CD4-positive, alpha-beta T cell treated with Interleukin-17A for 1 hour (primary cell): ENCODE measurements at regions not wholly inside any gene's neighbourhood (a gene's known extent, or its start where the extent isn't known, plus 50 kb on each side); places are given as distances from the start of the nearest gene placed in this dataset.

Experiments used
- DNase-seq: peaks from one replicate; pipeline ENCODE4 v3.0.0-alpha.2; 2020

DNA sequence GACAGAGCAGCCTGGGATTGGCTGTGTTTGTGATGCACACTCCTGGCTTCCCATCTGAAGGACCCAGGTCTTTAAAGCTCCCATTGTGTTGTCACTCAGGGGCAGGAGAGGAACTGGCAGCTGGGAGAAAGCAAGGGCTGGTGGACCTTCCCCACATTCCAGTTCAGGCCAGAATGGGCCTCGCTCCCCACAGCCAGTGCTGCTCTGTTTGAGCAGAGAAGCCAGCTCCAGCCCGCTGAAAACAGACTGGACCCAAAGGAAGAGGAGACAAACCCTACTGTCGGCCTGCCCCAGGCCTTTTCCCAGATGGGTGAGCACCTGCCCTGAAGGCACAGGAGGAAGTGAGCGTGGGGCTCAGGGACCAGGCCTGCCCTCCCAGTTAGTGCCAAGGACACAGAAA is 499.4 kb downstream of the NPHP4 start:
- no peak for DNase-seq

DNA sequence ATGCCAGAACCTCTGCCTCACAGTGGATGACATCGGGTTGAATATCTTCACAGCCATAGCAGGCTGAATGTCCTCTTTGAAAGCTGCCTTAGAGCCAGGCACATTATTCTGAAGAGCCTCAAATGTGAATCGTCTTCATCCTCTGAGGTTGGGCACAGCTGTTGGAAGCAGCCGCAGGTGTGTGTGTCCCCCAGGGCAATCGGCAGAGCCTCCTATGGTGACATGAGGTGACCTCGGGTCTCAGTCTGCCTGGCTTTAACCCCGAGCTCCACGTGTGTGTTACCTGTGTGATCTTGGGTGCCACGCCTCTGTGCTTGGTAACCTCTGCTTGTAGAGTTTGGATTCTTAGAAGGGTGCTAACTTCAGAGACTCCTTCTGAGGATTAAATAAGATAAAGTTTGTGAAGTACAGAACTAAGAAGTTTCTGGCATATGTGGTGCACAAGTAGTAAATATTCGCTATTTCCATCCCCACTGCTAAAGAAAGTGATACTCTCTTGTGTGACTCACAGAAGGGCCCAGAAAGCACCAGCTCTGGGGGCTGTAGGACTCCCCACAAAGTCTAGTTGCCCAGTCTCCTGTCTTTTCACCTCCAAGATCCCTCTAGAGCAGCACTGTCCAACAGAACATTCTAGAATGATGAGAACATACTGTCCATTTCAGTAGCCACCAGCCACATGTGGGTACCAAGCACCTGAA is 500.9 kb downstream of the NPHP4 start:
- DNase-seq = no peak

DNA sequence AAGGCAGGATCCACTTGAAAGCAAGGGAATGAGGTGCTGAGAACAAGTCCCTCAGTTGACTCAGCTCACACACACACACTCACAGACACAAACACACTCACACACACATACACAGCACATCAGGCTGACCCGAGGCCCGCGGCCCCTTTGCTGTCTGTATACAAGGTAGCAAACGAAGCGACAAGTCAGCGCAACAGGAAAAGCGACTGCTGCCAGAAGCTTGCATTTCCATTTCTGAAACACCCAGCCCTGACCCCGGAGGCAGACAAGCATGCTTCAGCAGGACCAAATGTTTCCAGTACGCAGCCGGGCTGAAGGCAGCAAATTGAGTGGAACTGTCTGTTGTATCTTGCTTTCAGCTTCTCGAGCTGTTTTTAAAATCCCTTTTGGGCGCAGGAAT is 501.6 kb downstream of the NPHP4 start:
- DNase-seq = no peak

DNA sequence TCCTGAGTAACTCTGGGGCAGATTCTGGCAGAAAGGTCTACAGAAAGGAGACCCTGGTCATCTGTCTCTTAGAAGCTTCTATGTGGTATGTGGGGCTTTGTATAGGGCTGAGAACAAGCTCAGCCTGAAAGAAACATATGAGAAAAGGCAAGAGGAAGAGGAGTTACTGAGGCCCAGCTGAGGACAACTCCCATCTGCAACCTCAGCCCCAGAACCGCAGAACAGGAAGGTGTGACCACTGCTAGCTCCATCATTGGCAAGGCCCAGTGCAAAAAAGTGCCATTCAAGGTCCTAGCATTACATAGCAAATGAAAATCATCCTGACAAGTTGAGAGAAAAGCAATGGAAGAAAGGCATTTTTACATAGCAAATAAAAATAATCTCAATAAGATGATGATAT is 503.8 kb downstream of the NPHP4 start:
- no peak for DNase-seq

DNA sequence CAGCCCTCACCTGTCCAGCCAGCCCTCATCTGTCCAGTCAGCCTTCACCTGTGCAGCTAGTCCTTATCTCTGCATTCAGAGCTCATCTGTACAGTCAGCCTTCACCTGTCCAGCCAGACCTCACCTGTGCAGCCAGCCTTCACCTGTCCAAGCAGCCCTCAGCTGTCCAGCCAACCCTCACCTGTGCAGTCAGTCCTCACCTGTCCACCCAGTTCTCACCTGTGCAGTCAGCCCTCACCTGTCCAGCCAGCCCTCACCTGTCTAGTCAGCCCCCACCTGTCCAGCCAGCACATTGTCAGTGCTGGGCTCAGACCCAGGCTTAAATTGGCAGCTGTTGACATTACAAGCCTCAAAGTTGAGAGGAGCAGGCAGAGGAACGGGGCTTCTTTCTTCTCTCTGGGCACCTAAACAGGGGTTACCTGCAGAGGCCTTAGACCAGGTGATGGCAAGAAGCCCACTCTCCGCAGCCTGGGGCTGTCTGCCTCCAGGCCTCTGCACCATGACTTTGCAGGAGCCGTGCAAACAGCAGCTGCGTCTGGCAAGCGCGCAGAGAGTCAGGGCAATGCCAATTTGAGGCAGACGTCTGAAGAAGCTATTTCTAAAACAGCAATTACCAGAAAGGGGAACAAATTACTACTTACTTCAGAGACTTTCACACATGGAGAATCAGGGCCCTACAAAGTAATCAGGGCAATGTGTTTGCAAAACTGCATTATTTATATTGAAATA is 506.1 kb downstream of the NPHP4 start:
- no peak for DNase-seq

DNA sequence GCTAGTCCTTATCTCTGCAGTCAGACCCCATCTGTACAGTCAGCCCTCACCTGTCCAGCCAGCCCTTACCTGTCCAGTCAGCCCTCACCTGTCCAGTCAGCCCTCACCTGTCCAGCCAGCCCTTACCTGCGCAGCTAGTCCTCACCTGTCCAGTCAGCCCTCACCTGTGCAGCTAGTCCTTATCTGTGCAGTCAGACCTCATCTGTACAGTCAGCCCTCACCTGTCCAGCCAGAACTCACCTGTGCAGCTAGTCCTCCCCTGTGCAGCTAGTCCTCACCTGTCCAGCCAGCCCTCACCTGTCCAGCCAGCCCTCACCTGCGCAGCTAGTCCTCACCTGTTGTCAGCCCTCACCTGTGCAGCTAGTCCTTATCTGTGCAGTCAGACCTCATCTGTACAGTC is 506.8 kb downstream of the NPHP4 start:
- DNase-seq = no peak

DNA sequence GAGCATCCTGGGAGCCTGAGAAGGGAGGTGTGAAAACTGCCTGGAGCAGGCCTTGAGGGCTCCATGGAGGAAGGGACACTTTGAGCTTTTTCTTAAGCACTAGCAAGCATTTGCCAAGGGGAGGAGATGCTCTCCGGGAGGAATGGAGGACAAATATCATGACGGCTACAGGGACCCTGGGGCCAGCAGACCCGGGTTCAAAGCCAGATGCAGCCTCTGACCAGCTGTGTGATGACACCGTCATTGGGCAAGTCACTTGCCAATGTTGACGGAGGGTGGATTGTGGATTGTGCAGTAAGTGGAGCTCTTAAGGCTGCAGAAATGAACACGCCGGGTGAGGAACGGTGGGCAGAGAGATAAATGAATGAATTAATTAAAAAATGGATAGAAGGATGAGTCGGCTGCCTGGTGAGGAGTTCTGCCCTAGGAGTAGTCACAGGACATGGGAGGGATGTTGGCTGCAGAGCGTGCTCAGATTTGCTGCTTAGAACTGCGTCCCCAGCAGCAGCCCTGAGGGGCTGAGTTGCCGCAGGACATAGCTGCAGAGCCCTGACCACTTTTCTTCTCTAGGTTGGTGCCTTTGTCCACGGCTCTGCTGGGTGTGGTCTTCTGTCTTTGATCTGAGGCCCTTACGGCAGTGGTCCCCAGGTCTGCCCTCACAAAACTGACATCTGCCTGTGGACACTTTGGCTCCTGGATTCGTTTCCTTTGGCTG is 507.6 kb downstream of the NPHP4 start:
- DNase-seq = no peak

DNA sequence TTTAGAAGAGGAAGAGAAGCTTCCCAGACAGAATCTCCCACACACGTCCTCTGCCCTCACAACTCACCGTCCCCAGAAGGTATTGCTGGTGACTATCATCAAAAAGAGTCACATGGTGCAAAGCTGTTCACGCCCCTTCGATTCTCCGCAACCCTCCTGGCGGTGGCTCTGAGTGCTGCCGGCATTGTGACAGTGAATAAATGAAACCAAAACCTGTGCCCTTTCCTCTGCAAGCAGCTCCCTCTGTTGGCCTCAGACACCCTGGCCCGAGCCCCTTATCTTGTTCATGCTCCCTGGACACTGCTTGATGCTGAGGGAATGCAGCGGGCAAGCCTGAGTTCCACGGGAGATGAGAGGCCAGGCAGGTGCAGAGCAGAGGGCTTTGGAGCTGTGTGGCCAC is 510.3 kb downstream of the NPHP4 start:
- peak; percentile 68 for DNase-seq

DNA sequence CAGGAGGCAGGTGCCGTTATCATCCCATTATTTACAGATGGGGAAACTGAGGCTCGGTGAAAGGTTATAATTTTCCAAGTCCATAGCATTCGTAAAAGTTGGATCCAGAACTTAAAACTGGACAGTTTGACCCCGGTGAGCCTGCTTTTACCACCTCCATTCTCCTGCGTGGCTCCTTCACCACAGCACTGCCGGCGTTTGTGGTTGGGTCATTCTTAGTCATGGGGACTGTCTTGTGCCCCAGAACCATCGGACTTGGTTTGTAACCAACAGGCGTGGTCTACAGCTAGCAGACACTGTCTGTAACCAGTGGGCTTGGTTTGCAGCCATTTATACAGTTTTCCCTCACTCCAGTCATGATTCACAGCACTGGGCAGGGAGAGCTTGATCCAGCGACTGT is 511.3 kb downstream of the NPHP4 start:
- DNase-seq = no peak

DNA sequence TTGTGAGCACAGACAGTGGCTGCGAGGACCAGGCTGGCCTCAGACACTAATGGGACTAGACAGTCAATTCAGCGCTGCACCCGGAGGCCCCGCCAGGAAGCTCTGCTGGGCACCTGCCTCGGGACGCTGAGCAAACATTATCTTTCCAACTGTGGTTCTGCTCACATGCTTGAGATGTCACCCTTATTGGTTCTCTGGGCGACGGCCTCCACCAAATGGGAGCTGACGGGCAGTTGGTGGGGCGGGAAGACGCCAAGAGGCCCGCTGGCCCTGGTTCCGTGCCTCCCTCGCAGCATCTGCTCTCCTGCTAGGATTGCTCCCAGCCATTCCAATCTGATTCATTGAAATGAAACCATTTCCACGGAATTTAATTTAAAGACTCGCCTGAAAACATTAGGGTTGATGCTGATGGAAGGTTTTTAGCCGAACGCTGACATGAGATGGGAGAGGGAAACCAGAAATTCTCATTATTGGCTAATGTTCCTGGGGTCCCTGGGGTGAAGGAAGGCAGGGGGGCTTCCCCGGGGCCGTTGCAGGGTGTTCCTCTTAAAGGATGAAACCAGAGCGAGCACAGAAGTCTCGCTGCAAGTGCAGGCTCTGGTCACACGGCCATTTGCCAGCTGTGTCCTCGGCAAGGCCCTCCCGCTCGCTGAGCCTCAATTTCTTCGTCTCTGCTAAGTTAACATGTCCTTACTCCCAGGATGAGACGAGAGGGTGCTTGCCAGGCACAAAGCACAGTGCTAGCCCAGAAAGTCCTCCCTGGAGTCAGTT is 512.2 kb downstream of the NPHP4 start:
- DNase-seq = no peak

DNA sequence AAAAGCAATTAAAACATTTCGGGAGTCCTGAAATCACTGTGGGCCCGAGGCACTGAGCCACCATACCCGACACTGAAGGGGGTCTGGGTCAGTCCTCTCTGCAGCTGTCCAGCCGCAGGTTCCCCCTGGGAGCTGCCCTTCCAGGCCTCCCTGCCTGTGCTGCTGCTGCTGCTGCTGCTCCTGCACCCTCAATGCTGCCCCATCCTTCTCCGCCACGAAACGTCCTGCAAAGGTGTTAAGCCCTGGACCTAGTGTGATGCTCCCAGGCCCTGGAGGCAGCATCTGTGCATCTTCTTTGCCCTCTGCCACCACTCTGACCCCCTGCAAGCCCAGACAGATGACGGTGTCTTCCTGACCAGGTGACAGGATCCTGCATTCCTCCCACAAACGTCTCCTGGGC is 513.3 kb downstream of the NPHP4 start:
- DNase-seq = no peak

DNA sequence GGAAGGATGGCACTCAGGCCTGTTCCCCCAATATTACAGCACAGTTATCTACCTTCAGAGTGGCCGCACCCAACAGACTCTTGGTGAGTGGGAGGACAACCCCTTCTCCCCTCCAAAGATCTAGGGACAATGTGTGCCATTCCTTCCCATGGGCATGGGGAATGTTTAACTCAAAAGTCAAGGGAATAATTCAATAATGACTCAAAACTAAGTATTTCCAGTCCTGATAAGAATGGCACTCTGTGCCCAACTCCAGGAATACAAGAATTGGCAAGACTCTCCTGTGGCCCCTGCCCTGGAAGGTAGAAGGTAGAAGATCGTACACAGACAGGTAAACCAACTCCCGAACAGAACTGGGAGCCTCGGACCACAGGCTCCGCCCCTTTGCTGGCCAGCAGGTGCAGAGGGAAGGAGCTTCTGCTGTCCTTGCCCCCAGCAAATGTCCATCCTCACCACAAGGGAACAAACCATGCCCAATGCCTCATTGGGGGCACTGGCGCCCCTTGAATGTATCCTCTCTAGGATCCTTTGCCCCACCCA is 514.0 kb downstream of the NPHP4 start:
- no peak for DNase-seq

DNA sequence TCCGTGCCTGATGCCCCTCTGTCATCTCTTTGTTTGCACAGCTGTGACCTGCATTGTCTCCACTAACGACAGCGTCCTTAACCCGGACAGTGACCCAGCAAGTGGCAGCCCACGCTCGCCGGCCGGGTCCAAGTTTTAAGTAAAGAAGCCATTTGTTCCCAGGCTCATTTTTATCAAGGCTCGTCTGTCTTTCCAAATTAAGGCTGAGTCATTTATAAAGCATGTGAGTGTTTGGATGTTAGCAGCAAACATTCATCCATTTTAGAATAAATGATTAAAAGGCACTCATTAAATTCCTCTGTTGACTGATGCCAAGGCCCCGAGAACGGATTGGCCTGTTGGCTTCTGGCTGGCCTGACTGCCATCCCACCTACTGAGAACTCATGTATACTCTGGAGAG is 514.5 kb downstream of the NPHP4 start:
- no peak for DNase-seq

DNA sequence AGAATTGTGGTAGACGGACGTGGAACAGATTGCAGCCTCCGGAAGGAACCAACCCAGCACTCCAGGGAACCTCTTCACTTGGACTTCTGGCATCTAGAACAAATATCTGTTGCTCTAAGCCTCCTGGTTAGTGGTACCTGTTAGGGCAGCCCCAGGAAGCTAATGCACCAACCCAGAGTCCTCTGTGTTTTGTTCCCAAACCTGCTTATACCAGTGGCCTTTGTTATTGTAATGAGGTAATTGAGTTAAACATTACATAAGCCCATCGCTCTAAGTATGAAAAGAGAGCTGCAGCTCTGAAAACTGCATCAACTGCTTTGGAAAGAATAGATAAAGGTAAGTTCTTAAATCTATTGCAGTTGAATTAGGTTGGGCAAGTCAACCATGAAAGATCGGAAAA is 516.7 kb downstream of the NPHP4 start:
- no peak for DNase-seq

DNA sequence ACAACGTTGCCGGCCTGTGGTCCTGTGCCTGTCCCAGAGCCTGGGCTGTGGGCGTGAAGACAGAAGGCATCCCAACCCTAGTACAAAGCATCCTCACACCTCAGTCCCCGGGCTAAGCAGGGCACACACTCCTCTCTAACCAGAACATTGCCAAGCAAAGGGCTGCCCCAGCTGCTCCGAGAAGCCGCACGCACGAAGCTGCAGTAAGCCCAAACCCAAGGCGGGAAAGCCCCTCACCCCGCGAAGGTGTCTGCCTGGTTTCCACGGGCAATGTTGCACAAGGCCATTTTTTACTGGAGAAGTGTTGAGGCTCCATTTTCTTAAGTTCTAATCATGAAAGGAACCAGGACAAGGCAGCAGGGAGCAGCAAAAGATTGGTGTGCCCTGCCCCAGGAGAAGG is 519.0 kb downstream of the NPHP4 start:
- no peak for DNase-seq

DNA sequence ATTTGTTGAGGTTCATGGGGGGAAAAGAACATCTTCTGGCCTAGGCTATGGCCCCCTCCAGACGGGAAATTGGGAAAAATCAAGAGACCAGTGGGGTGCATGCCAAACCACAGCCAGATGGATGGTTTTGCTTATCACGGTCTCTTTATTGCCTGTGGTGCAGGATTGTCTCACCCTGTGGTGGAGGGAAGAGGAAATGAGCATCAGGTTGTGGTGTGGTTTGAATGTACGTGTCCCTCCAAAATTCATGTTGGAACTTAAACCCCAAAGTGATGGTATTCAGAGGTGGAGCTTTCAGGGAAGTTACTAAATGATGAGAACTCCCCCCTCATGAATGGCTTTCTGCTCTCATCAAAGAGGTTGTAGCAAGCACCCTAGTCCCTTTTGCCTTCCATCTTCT is 525.7 kb downstream of the NPHP4 start:
- no peak for DNase-seq

DNA sequence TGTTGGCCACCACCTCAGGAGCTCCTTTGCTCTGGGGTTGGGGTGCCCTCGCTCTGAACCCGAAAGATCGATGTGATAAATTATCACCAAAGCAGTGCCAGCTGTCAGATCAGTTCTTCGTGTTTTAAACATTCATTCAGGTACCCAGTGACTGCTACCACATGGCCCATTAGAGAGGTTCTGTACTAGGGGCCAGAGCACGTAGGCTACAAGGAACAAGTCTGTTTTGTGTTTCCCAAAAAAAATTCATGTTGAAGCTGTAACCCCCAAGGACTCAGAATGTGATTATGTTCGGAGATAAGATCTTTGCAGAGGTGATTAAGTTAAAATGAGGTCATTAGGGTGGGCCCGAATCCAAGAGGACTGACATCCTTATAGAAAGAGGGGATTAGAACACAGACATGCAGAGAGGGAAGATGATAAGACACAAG is 526.9 kb downstream of the NPHP4 start:
- no peak for DNase-seq

DNA sequence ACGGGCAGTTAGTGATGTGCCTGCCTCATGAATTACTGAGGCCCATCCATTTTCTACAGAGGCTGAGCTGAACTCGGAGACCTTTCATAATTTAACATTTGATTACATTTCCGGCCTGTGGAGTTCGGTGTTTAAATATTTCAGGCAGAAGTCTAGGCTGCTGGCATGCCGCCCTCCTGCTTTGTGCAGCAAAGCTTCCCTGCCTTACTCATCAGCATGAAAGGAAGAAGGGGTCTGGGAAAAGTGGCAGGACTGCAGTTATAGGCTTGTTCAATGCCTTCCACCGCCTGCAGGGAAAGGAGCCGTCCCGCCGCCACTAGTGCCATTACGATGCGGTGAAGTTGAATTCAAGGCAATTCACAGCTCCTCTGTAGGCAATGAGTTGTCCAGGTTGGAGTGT is 527.9 kb downstream of the NPHP4 start:
- DNase-seq = no peak

DNA sequence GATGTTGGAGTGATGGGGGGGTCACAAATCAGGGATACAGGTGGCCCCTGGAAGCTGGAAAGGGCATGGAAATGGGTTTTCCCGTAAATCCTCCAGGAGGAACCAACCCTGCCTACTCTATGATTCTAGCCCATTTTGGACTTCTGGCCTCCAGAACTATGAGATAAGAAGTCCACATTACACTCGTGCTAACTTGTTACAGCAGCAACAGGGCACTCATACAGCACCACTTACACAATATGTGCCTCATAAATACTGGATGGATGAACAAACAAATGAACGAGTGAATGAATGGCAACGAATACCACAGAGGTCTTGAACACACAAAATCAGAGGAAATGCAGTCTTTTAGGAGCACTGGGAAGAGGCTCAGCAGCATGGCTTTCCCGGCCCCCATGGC is 531.3 kb downstream of the NPHP4 start:
- no peak for DNase-seq

DNA sequence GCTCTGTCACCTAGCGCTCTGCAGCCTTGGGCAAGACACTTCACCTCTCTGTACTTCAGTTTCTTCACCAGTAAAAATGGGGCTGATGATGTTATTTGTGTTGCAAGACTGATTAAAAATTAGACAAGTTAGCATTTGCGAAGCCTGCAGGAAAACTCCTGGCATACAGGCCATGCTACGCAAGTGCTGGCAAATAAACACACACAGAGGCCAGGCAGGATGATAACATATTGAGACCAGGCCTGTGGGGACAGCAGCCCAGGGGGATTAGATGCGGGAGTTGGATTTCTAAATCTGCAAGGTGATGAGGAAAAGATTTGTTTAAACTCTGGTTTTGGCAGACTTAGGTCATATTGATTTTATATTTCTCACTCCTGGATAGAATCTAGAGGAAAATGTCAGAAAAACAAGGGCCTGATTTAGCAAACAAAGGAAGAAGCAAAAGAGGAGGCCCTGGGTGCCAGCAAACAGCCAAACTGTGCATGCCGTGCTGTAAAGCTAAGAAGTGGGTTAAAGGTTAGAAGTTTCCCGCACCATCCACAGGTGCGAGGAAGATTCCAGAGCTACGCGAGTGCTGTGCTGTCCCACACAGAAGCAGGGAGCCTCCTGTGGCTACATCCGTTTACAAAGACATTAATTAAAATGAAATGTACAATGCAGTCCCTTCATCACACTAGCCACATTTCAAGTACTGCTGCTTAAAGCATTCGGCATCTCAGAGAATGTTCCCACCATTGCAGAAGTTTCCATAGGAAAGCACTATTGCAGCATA is 532.2 kb downstream of the NPHP4 start:
- DNase-seq = no peak

DNA sequence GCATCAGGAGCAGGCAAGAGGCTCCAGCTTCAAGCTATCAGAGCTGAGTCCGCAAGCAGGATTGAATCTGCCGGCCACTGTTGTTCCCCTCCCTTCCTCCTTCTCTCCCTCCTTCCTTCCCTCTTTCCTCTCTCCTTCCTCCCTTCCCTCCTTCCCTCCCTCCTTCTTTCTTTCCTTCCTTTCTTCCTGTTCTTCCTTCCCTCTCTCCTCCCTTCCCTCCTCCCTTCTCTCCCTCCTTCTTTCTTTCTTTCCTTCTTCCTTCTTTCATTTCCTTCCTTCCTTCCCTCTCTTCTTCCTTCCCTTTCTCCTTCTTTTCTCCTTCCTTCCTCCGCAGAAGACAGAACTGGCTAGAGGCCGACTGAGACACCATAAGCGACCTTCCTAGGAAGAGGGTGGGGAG is 534.0 kb downstream of the NPHP4 start:
- DNase-seq = no peak

DNA sequence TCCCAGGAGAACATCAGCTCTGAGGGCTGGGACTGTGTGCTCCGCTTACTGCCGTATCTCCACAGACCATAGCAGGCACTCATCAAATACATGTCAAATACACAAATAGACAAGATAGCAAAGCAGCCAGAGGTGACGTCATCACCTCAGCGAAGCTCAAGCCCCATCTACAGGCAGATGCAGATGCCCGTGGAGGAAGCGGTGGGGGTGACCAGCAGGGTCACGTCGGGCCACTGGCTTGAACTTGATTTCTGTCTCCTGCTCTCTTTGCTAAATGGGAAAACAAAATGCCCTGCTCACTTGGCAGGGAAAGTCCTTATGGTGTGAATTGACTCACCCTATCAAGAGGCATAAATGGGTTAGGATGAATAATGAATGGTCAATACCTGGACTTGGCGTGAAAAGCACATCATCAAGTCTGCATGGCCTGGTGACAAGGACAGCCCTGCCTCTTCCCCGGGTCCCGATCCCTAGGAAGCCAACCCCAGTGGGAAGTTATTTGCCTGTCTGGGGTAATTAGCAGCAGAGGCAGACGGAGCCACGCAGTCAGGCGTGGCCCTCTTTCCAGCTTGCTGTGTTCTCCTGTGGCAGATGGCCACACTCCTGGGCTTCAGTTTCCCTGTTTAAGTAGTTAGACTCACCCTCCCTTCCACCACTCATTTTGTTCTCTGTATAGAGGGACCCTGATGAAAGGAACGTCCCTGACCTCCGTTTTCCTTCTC is 536.0 kb downstream of the NPHP4 start:
- no peak for DNase-seq
